ENCODE measurements at regions not wholly inside any gene's neighbourhood (a gene's known extent, or its start where the extent isn't known, plus 50 kb on each side); places are given as distances from the start of the nearest gene placed in this dataset.

- TF ChIP-seq CTCF (IDR thresholded peaks at IDR 0.05; ENCODE audit: low read depth, low read length): no peak
- TF ChIP-seq POLR2A (IDR thresholded peaks at IDR 0.05; ENCODE audit: extremely low read depth, insufficient read length): no peak
- no peak for TF ChIP-seq MAX (IDR thresholded peaks at IDR 0.05; ENCODE audit: low read depth, low read length)
- TF ChIP-seq MYC (IDR thresholded peaks at IDR 0.05; ENCODE audit: low read depth, low read length): no peak
These were observed 581.0 kb downstream of the TLE1 start for GRCh38 chr9:81108391-81108790.
